Suprapubic skin (tissue), 4 donors: ENCODE measurements at regions not wholly inside any gene's neighbourhood (a gene's known extent, or its start where the extent isn't known, plus 50 kb on each side); places are given as distances from the start of the nearest gene placed in this dataset.
A peak's percentile ranks its signal among the peaks of the same experiment; 100 is the strongest.
"Not testable (repeated sequence)": the region's sequence is repeated elsewhere in the genome, so short reads cannot be mapped to it uniquely, and the experiment has no call there.

ENCODE experiments used
- DNase-seq, 2 donors: peaks; one replicate each; pipeline ENCODE4 v3.0.0-alpha.2; 2019; ENCODE audit warnings: low spot score in 2 of 2
- H3K27ac ChIP-seq: fragments of 200-600 bp; sonication (generic); one replicate; pipeline ENCODE4 v1.5.1; 2019
- H3K27me3 ChIP-seq: fragments of 200-600 bp; sonication (generic); one replicate; pipeline ENCODE4 v1.5.1; 2019
- H3K36me3 ChIP-seq: fragments of 200-600 bp; sonication (generic); one replicate; pipeline ENCODE4 v1.5.1; 2019
- H3K4me1 ChIP-seq: fragments of 200-600 bp; sonication (generic); one replicate; pipeline ENCODE4 v1.5.1; 2019
- H3K4me3 ChIP-seq: fragments of 200-600 bp; sonication (generic); one replicate; pipeline ENCODE4 v1.5.1; 2019; ENCODE audit warnings: mild to moderate bottlenecking
- H3K9me3 ChIP-seq: fragments of 200-600 bp; sonication (generic); one replicate; pipeline ENCODE4 v1.5.1; 2019
- EP300 ChIP-seq: sonication (generic); formaldehyde crosslinking; IDR thresholded peaks from one replicate; pipeline ENCODE4 v1.6.1; 2017; ENCODE audit warnings: antibody characterized with exemption
- POLR2A ChIP-seq, 2 donors: fragments of 450-650 bp; IDR thresholded peaks; one replicate each; pipeline ENCODE4 v1.6.1; 2017; ENCODE audit warnings: antibody characterized with exemption in 2 of 2, mild to moderate bottlenecking in 2 of 2, moderate library complexity in 2 of 2
- POLR2AphosphoS5 ChIP-seq, 3 donors: sonication (generic); formaldehyde crosslinking; IDR thresholded peaks; one replicate each; pipeline ENCODE4 v1.6.1; 2017; ENCODE audit warnings: antibody characterized with exemption in 3 of 3
- WGBS: methylation state at CpG from one replicate; pipeline ENCODE4 v1.1.5; 2018; 5-methylcytosine and 5-hydroxymethylcytosine counted together
- TF ChIP-seq, protein P1 (sequence below), 2 donors: fragments of 200-600 bp in 1 of 2; fragments of 450-650 bp in 1 of 2; sonication (generic) in 1 of 2; IDR thresholded peaks; one replicate each; pipeline ENCODE4 v1.5.1; 2016 to 2019; ENCODE audit warnings: antibody characterized with exemption in 2 of 2, mild to moderate bottlenecking in 1 of 2, moderate library complexity in 1 of 2

DNA sequence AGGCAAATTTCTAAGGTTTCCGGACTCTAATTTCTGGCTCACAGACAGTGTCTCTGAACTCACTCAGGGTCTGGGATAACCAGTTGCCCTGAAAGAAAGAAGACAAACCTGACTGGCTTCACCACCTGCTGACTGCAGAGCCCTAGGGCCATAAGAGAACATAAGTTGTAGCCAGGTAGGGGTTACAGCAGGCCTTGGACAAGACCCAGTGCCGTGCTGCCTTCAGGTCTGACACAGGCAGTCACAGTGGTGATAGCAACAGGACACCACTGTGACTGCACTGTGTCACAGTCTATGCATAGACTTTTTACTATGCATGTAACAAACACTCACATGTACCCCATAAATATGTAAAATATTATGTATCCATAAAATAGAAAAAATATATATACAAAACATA lies 508.5 kb downstream of the PID1 start:
- no peaks in the 10 kb centered on the region for H3K36me3 ChIP-seq
- 64% methylated on average over 2 of the region's 2 CpGs for WGBS
- TF ChIP-seq, protein P1, sequence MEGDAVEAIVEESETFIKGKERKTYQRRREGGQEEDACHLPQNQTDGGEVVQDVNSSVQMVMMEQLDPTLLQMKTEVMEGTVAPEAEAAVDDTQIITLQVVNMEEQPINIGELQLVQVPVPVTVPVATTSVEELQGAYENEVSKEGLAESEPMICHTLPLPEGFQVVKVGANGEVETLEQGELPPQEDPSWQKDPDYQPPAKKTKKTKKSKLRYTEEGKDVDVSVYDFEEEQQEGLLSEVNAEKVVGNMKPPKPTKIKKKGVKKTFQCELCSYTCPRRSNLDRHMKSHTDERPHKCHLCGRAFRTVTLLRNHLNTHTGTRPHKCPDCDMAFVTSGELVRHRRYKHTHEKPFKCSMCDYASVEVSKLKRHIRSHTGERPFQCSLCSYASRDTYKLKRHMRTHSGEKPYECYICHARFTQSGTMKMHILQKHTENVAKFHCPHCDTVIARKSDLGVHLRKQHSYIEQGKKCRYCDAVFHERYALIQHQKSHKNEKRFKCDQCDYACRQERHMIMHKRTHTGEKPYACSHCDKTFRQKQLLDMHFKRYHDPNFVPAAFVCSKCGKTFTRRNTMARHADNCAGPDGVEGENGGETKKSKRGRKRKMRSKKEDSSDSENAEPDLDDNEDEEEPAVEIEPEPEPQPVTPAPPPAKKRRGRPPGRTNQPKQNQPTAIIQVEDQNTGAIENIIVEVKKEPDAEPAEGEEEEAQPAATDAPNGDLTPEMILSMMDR (IDR thresholded peaks at IDR 0.05) = no peak
- TF ChIP-seq POLR2AphosphoS5 (IDR thresholded peaks at IDR 0.05) = no peak
- no peak for TF ChIP-seq EP300
- no peak for TF ChIP-seq POLR2A (IDR thresholded peaks at IDR 0.05)
- no peak for DNase-seq
- H3K4me1 ChIP-seq = no peaks in the 10 kb centered on the region
- H3K9me3 ChIP-seq = no peaks in the 10 kb centered on the region
- no peak overlapping the region for H3K27ac ChIP-seq
- H3K4me3 ChIP-seq = no peak overlapping the region
- no peaks in the 10 kb centered on the region for H3K27me3 ChIP-seq

DNA sequence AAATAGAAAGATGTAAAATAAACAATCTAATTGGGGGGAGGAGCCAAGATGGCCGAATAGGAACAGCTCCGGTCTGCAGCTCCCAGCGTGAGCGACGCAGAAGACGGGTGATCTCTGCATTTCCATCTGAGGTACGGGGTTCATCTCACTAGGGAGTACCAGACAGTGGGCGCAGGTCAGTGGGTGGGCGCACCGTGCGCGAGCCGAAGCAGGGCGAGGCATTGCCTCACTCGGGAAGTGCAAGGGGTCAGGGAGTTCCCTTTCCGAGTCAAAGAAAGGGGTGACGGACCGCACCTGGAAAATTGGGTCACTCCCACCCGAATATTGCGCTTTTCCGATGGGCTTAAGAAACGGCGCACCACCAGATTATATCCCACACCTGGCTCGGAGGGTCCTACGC lies 515.4 kb downstream of the PID1 start:
- not testable (repeated sequence) for H3K4me1 ChIP-seq, DNase-seq, H3K36me3 ChIP-seq, H3K9me3 ChIP-seq, H3K27me3 ChIP-seq, H3K27ac ChIP-seq, H3K4me3 ChIP-seq
- WGBS = 95% methylated on average over 25 of the region's 25 CpGs

- H3K9me3 ChIP-seq = no peaks in the 10 kb centered on the region
- no peak for DNase-seq
- TF ChIP-seq POLR2A (IDR thresholded peaks at IDR 0.05) (no peak), EP300 (no peak)
- TF ChIP-seq, protein P1 (IDR thresholded peaks at IDR 0.05) = no peak
- H3K27ac ChIP-seq = no peak overlapping the region
- WGBS = 72% methylated on average over 6 of the region's 6 CpGs
- H3K36me3 ChIP-seq = no peaks in the 10 kb centered on the region
- no peak overlapping the region for H3K4me3 ChIP-seq
- no peaks in the 10 kb centered on the region for H3K4me1 ChIP-seq
- no peaks in the 10 kb centered on the region for H3K27me3 ChIP-seq
Observed at GRCh38 chr2:228747483-228747882, 523.6 kb downstream of the PID1 start.

DNA sequence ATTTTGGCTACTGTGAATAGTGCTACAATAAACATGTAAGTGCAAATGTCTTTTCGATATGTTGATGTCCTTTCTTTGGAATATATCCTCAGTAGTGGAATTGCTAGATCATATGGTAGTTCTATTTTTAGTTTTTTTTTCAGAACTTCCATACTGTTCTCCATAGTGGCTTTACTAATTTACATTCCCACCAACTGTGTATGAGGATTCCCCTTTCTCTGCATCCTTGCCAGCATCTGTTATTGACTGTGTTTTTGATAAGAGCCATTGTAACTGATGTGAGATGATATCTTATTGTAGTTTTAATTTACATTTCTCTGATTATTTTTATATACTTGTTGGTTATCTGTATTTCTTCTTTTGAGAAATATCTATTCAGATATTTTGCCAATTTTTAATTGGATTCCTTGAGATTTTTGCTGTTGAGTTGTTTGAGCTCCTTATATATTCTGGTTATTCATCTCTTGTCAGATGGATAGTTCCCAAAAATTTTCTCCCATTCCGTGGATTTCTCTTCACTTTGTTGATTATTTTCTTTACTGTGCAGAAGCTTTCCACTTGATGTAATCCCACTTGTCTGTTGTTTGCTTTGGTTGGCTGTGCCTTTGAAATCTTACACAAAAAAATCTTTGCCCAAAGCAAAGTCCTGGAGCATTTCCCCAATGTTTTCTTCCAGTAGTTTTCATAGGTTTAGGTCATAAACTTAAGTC lies 532.3 kb downstream of the PID1 start:
- Histone ChIP-seq H3K9me3 (no peaks in the 10 kb centered on the region), H3K36me3 (no peaks in the 10 kb centered on the region)

GRCh38 chr2:228735697-228736096 lies 535.4 kb downstream of the PID1 start:
- H3K27me3 ChIP-seq = no peaks in the 10 kb centered on the region
- no peaks in the 10 kb centered on the region for H3K36me3 ChIP-seq
- no peak overlapping the region for H3K27ac ChIP-seq
- no peaks in the 10 kb centered on the region for H3K4me1 ChIP-seq
- WGBS = 87% methylated on average over 3 of the region's 3 CpGs
- TF ChIP-seq EP300 (no peak), POLR2AphosphoS5 (IDR thresholded peaks at IDR 0.05) (no peak), POLR2A (IDR thresholded peaks at IDR 0.05) (no peak)
- TF ChIP-seq, protein P1 (IDR thresholded peaks at IDR 0.05) = no peak
- DNase-seq = no peak
- H3K9me3 ChIP-seq = peaks cover 1% of the 10 kb centered on the region
- H3K4me3 ChIP-seq = no peak overlapping the region

More for the DNA sequence above, 532.3 kb downstream of the PID1 start:
- Histone ChIP-seq H3K4me3 (no peak overlapping the region), H3K27ac (no peak overlapping the region), H3K4me1 (no peaks in the 10 kb centered on the region), H3K27me3 (no peaks in the 10 kb centered on the region)
- no peak for DNase-seq
- TF ChIP-seq POLR2A (IDR thresholded peaks at IDR 0.05) (no peak), EP300 (no peak), POLR2AphosphoS5 (IDR thresholded peaks at IDR 0.05) (no peak)
- WGBS = 79% methylated on average over 2 of the region's 2 CpGs

DNA sequence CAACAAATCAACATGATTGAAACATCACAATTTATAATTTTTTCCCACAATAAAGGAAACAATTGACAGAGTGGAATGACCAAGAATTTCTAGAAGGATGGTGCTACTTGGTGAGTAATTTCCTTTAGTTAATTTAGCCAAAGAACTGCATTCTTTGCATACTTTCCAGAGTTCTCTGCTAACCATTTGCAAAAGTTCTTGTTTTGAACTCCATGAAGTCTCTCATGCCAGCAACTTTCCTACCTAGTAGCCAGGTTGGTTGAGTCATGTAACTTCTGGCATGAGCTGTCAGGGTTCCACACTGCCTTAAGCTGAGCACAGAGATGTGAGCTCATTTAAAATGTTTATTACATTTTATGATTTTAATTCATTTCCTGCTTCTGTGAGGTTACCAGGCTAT lies 539.6 kb downstream of the PID1 start:
- Histone ChIP-seq H3K27me3 (no peaks in the 10 kb centered on the region), H3K9me3 (peaks cover 4% of the 10 kb centered on the region), H3K27ac (no peak overlapping the region), H3K4me1 (no peaks in the 10 kb centered on the region), H3K4me3 (no peak overlapping the region), H3K36me3 (no peaks in the 10 kb centered on the region)
- DNase-seq = peak in 1 of 2 donors; percentile 53
- no peak for TF ChIP-seq POLR2A (IDR thresholded peaks at IDR 0.05)

GRCh38 chr2:228728961-228729360 lies 542.1 kb downstream of the PID1 start:
- Histone ChIP-seq H3K9me3 (peaks cover 4% of the 10 kb centered on the region), H3K27ac (no peak overlapping the region)
- TF ChIP-seq, protein P1 (IDR thresholded peaks at IDR 0.05) = no peak
- TF ChIP-seq EP300 = no peak
- no peak for TF ChIP-seq POLR2A (IDR thresholded peaks at IDR 0.05)
- no peak for TF ChIP-seq POLR2AphosphoS5 (IDR thresholded peaks at IDR 0.05)

More at GRCh38 chr2:228728961-228729360, 542.1 kb downstream of the PID1 start:
- 26% methylated on average over 5 of the region's 5 CpGs for WGBS
- Histone ChIP-seq H3K36me3 (no peaks in the 10 kb centered on the region), H3K4me3 (no peak overlapping the region), H3K4me1 (no peaks in the 10 kb centered on the region), H3K27me3 (no peaks in the 10 kb centered on the region)
- no peak for DNase-seq
